ENCODE measurements at regions not wholly inside any gene's neighbourhood (a gene's known extent, or its start where the extent isn't known, plus 50 kb on each side); places are given as distances from the start of the nearest gene placed in this dataset.

DNA sequence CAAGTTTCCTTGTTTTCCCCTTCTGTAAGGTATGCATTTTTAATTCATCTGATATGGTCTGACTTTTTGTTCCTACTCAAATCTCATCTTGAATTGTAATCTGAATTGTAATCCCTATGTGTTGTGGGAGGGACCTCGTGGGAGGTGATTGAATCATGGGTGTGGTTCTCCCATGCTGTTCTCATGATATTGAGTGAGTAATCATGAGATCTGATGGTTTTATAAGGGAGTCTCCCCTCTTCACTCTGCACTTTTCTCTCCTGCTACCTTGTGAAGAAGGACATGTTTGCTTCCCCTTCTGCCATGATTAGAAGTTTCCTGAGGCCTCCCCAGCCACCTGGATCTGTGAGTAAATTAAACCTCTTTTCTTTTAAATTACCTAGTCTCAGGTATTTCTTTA lies 476.1 kb downstream of the LPIN1 start:
- no peak for DNase-seq

DNA sequence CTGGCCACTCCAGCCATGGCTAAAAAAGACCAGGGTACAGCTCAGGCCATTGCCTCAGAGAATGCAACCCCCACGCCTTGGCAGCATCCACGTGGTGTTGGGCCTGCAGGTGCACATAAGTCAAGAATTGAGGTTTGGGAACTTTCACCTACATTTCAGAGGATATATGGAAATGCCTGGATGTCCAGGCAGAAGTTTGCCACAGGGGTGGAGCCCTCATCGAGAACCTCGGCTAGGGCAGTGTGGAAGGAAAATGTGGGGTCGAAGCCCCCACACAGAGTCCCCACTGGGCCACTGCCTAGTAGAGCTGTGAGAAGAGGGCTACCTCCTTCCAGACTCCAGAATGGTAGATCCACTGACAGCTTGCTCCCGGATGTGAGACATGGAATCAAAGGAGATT lies 477.3 kb downstream of the LPIN1 start:
- no peak for DNase-seq

DNA sequence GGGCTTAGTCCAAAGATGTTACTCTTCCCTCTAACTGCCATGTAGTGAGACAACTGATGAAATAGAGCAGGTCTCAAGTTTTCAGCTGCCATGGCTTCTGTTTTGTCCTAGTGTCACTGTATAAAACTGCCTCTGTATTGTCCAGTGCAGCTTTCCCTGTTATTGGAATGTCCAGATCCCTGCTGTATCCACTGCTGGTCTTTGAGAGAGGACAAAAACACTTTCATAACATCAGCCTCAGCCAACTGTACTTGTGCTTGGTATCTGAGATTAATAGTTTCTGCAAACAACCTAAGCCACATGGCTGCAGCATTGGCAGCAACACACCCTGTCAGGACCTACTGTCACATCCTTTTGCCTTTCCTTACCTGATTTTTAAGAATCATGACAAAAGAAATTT lies 480.2 kb downstream of the LPIN1 start:
- no peak for DNase-seq

DNA sequence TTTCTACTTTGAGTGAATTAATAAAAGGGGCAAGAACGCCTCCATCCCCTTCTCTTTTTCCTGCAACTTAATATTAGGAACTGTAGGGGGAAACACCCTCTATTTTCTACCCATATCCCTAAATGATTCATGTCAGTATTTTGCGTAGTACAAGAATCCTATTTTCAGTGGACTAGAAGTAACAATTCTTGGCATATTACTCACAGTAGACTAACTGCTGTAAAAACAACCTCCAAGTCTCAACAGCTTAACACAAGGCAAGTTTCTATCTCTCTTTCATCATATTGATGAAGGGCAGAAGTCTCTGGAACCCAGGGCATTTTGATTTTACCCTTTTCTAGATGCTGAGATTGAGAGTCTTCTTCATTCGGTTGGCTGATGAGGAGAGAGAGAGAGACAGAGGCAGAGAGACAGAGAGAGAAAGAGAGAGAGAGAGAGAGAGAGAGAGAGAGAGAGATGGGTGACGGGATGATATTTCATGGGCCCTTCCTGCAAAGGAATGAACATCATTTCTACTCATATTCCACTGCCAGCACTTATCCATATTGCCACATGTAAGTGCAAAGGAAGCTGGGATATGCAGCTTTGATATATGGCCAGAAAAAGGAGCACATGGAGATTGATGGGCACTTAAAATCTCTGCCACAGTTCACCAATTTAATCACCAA lies 481.6 kb downstream of the LPIN1 start:
- DNase-seq, result no peak

DNA sequence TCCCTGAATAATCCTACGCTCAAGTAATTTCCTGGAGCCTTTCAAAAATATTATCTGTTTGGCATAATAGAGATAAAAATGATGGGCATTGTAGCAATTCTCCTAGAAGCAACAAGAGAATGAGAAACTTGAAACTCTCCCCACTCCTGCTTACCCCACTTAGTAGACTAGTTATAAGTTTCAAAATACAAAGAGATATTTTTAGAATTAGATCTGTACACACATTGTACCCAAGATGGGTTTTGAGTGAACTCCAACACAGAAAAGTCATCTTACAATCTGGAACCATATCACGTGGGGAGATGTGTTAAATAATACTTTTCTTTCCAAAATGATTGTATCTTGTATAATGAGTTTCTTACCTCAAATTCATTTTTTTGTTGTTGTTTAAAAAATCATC lies 484.9 kb downstream of the LPIN1 start:
- no peak for DNase-seq

DNA sequence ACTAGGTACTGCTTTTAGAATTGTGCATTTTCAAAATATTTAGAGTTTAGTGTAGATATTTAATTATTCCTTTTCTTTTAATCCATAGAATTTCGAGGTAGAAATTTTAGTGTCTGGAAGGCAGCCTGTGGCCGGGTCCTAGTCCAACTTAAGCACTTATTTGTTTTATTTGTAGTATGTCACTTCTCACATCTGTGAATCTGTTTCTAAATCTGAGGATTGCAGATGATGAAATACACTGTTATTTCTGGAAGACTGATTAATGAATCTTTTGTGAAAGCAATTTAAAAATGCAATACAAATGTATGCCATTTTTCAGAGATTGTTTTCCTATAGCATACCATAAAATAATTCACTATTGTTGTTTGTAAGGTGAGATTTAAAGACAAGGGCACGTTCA lies 483.9 kb upstream of the TRIB2 start:
- DNase-seq, result no peak

DNA sequence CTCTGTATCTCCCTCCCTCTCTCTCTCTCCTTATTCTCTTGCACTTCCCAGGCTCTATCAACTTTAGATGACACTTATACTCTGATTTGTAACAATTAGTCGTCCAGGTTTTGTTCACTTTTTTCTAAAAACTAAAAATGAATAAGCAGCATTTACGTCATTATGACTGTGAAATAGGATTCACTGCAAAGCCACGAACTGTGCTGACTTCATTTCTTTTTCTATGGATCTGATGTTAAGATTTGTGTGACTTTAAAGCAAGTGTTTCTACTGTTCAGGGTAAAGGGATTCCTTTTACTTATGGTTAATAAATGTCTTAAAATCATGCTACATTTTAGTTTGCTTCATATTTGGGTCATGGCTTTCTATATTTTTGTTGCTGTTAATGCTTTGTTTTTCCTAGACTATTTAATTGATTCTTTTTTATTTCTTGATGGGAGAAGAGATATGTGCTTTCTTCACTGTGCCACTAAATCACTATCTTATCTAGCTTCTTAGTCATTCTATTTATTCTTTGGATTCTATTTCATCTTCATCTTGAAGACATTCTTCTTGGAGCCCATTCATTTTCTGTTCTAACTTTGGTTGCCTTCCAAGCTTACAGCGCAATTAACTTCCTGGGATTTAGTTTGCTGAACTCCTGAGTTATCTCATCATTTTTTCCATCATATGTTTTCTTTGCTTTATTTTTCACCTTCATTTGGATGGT lies 480.4 kb upstream of the TRIB2 start:
- DNase-seq, result no peak

DNA sequence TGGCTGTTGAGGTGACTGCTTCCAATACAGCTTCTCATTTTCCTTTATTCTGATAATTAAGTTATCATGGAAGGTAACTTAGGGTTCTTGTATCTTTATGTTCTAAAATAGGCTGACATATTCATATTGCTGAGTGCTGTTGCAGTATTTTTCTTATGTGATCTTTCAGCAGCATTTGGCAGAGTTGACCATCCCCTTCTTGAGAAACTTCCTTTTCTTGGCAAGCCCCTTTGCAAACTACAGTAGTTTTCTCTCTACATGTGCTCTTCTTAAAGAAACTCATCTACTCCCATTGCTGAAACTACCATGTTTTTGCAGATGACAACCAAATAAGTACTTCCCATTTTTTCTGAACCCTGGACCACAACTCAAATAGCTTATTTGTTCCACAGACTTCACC lies 476.5 kb upstream of the TRIB2 start:
- DNase-seq, result no peak

DNA sequence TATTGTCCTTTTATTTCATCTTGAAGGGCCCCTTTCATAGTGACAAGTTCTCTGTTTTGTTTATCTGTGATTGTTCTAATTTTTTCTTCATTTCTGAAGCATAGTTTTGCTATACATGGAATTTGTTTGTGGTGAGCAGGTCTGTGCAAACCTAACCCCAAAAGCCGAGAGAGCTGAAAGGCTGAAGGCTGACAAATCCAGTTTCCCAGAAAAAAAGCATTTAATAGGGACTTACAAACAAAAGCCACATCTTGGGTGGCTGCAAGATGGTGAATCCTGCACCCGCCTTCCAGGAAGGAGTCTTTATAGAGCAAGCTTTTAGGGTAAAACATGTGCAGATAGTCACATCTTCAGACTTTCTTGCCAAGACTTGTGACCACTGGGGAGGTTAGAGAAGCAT lies 473.4 kb upstream of the TRIB2 start:
- no peak for DNase-seq

DNA sequence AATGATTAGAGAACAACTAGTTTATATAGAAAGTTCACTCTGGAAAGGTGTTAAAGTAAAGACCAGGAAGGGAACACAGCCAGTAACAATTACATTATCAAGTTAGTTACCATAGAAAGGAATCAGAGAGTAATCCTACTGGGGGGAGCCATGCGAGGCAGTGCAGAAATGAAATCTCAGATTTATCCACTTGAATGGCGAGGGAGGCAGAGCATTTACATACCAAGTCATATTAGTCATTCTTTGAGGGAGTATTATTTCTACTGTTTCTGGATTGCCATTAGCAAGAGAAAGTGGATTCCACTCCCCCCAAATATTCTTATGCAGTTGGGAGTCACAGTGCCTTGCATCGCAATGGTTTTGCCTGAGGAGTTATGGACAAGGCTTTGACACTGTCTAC lies 472.7 kb upstream of the TRIB2 start:
- no peak for DNase-seq

DNA sequence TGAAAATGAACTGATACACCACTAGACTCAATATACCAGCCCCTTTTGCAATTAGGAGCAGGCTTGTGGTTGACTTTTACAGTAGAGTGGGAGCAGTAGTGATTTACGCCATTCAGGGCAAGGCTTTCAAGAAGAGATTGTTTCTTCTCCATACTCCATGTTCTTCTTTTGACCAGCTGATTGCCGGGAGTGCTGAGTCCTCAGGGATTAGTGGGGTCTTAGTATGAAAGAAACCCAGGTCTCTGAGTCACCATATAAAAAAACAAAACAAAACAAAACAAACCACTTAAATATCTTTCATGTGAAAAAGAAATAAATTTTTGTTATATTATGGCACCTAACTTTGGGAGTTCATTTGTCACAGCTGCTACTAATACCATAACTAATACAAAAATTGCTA lies 465.6 kb upstream of the TRIB2 start:
- DNase-seq, result no peak

DNA sequence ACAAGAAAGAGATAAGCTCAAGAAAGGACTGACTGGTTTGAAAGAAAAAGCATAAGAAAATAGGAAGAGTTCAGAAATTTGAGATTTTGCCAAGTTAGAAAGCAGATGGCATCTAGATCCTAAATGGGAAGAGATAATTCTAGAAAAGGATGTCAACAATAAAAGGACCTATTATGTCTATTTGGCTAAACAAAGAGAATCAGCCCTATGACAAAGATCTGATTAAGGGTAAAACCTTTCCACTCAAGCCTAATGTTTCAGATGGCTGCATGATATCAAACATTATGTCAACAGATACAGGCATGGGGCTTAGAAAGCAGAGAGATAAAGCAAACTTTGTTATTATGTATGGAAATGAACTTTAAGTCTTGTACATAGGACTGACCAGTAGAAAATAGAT lies 465.0 kb upstream of the TRIB2 start:
- no peak for DNase-seq

DNA sequence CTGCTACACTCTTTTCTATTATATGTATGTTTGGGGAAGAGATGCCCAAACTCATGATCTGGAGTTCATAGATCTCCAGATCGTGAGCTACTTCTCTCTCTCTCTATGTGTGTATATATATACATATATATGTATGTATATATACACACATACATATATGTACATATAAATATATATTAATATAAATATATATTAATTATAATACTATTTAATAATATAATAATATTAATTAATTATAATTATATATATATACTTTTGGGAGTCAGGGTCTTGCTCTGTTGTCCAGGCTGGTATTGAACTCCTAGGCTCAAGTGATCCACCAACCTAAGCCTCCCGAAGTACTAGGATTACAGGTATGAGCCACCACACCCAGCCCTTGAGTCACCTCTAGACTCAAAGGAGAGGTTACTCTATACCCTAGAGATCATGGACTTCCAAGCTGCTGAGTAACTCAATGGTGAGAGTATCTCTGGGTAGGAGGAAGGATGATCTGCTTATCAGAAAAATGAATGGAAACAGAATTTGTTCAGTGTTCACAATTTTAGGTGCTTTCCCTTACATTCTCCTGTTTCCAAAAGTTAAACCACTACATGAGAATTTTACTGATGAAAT lies 463.5 kb upstream of the TRIB2 start:
- DNase-seq, result no peak

DNA sequence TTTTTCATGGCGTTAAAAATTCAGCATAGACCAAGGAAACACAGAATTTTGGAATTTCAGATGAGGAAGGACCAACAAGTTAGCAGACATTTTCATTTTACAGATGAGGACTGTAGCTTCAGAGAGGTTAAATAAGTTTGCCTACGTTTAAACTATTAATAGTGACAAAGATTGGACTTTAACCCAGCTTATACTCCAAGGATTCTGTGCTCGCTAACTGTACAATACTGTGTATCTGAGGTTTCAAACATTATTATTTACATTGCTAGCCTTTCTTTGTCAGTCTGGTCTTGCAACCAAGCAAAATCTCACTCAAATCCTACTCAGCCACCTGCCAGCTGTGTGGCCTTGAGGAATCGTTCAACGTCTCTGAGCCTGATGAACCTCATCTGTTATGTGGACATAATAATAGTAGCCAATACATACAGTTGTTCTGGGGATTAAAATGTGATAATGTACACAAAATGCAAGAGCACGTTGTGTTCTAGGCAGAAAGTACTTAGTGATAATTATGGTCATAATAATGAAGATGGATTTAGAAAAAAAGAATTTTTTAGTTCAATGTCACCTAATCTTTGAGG lies 462.4 kb upstream of the TRIB2 start:
- DNase-seq, result no peak

DNA sequence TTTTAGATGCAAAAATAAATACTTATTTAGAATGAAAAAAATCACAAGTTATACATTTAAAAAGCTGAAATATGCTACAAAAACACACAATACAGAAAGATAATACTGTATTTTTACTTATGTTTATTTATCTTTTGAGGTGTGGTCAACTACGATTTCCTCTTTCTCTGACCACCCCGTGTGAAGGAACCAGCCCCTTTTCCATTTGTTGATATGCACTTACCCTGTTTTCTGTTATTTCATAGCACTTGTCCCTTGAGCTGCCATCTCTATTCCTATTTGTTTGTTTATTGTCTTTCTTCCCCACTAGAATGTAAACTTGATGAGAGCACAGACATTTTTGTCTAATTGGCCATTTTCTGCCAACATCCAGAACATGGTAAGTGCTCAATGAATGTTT lies 460.5 kb upstream of the TRIB2 start:
- DNase-seq, result no peak

DNA sequence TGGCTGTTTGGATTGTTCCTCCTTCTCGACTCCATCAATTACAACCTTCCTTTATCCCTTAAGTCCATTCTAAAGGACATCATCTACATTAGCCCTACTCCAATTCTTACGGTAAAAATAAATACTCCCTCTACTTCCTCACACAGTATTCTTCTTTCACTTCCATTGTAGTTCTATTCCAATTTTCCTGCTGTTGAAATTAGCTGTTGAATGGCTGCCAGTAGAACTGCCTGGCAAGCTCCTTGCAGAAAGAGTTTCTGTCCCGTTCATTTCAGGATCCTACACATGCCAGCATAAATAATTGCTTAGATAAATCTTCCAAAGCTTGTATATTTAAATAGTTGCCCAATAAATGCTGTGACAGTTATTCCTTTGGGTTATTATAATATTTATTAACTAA lies 459.3 kb upstream of the TRIB2 start:
- DNase-seq, result no peak

DNA sequence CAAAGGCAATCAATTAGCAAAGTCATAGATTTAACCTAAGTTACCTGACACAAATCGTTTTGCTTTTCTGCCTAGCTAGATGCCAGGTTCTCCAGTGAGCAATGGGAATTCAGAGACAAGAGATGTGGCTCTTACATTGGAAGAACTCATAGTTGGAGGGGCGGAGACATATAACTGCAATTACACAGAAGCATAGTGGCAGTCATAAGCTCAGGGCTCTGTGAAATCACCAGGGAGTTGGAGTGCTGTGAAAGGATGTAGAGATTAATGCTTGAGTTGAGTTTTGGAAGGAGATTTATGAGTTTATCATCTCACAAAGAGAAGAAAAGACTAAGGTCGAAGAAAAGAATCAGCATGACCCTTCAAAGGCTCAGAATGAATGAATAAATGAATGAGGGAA lies 457.2 kb upstream of the TRIB2 start:
- DNase-seq, result no peak

DNA sequence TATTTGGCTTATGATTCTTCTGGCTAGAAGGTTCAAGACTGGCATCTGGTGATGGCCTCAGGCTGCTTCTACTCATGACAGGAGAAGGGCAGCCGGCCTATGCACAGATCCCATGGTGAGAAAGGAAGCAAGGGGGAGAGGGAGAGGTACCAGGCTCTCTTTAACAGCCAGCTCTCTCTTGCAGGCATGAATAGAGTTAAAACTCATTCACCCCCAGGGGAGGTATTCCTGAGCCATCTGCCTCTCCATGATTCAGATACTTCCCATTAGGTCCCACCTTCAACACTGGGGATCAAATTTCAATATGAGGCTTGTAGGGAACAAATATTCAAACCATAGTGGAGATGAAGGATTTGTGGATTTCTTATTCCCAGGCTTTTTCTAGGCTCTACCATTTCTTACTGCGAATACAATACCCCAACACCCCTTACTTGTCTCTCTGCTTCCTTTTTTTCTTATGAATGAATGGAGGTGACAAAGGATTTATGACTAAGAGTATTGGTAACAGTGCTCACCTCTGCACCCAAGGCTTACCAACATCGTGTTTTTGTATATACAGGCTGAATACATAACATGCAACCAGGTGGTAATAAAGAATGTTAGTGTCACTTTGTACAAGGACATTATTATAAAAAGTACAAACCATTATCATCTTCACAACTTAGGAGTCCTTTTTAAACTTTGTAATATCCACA lies 454.6 kb upstream of the TRIB2 start:
- DNase-seq, result no peak

DNA sequence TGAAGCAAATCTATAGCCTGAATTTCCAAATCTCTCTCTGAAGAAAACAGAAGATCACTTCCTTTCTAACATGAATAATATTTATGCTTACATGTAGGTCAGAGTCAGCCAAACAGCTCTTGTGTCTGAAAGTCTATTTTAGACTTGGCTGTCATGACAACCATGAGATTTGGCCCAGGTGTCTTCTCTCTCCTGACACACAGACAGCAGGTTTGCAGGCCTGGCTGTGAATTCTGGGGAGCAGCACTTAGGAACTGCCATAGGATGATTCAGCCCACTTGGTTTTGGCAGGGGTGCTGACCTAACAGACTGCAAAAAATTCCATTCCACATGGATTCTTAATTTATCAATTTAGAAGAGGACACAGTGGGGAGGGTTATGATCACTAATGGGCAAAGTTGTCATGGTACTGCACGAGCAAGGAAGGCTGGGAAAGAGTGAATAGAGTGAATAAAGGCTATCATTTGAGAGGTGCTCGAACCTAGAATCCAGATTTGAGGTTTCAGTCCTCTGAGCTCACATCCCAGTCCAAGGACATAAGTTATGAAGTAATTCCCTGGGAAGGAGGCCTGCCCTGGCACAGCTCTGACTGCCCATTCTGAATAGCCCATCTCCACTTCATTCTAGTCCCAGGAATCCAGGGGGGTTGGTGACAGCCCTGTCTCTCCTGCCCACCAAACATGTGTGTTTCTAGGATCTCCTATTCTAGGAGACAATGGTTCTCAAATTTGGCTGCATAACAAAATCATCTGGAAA lies 453.9 kb upstream of the TRIB2 start:
- peak; percentile 18 for DNase-seq

DNA sequence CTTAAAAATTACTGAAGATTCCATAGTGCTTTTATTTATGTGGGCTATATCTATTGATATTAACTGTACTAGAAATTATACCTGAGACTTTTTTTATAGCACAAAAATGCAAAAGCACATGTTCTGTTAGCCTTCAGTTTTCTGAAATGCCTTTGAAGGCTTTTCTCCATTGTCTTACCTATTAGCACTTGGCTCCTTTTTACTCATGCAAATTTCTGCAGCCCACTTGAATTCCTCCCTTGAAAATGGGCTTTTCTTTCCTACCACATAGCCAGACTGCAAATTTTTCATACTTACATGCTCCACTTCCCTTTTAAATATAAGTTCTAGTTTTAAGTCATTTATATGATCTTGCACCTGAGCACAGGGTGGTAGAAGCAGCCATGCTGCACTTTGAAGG lies 453.0 kb upstream of the TRIB2 start:
- DNase-seq, result no peak

DNA sequence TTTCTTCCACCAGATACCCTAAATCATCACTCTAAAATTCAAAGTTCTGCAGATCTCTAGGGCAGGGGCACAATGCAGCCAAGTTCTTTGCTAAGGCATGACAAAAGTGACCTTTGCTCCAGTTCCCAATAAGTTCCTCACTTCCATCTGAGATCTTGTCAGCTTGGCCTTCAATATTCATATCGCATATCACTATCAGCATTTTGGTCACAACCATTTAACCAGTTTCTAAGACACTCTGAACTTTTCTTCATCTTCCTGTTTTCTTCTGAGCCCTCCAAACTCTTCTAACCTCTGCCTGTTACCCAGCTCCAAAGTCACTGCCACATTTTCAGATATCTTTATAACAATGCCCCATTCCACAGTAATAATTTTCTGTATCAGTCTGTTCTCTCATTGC lies 452.6 kb upstream of the TRIB2 start:
- DNase-seq, result no peak

DNA sequence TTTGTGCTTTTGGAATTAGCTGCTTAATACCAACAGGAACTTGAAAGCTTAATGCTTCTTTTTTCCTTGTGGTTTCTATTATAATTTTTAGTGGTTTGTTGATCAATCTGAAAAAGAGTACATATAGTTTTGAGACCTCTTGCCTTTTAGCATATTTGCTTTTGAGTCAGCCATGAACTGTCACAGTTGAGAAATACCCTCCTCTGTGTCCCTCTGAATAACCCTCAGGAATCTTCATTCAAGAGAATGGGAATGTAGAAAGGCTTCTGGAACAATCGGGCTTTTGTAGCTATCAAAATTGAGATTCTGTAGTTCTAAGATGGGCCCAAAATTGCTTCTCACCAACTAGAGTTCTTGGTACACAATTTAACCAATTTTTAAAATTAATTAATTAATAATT lies 451.1 kb upstream of the TRIB2 start:
- no peak for DNase-seq

DNA sequence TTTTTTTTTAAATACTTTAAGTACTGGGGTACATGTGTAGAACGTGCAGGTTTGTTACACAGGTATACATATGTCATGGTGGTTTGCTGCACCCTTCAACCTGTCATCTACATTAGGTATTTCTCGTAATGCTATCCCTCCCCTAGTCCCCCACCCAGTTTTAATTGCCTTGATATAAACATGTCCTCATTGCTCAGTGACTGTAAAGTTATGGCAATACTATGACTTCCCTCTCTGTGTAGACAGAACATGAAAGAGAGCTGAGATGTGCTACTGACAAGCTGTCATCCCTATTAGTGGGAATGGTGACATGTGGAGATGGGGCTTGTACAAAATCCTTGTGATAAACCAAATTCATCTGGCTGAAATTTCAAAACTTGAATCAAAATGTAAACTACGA lies 449.7 kb upstream of the TRIB2 start:
- no peak for DNase-seq
